ENCODE measurements at regions not wholly inside any gene's neighbourhood (a gene's known extent, or its start where the extent isn't known, plus 50 kb on each side); places are given as distances from the start of the nearest gene placed in this dataset.

DNA sequence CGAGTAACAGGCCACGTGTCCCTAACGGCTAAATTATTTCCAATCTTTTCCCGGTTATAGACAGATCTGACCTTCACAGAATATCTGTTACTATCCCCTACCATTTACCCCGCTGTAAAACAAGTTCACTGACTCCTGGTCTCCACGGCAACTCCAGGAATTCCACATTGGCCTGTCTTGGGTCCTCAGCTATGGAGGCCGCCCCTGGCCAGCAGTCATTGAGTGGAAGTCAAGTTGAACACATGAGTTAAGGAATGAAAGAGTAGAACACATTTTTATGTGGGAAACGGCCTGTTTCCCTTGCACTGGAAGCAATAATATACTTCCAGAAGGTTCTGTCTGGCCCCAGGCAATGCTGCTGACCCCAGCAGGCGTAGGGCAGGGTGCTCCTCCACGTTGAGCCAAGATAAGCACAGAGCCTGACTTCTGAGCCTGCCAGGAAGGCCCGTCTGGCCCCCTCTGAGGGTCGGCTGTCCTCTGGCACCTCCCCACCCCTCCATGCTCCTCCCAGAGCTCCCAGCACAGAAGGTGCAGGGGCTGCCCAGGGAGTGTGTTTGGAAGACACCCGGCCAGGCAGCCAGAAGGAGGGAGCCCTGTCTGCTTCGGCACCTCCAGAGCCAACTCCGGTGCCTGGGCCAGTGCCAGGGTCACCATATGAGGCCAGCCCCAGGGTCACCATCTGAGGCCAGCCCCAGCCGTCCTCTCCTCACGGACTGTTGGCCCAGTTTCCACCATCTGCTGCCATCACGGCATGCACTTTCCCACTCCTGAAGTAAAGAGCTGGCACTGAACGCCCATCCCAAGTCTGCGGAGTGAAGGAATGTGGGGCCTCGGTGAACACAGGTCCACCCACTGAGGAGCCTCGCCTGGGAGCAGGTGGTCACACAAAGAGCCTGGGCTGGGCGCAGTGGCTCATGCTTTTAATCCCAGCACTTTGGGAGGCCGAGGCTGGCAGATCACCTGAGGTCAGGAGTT, 813.2 kb downstream of the BRD1 start:
- H3K4me2 ChIP-seq (ENCODE audit: low read depth, low read length, poor library complexity, severe bottlenecking) = no peak overlapping the region
- no peaks in the 10 kb centered on the region for H3K9me2 ChIP-seq (replicated peaks; ENCODE audit: low read depth, low read length)
- TF ChIP-seq, protein P1, sequence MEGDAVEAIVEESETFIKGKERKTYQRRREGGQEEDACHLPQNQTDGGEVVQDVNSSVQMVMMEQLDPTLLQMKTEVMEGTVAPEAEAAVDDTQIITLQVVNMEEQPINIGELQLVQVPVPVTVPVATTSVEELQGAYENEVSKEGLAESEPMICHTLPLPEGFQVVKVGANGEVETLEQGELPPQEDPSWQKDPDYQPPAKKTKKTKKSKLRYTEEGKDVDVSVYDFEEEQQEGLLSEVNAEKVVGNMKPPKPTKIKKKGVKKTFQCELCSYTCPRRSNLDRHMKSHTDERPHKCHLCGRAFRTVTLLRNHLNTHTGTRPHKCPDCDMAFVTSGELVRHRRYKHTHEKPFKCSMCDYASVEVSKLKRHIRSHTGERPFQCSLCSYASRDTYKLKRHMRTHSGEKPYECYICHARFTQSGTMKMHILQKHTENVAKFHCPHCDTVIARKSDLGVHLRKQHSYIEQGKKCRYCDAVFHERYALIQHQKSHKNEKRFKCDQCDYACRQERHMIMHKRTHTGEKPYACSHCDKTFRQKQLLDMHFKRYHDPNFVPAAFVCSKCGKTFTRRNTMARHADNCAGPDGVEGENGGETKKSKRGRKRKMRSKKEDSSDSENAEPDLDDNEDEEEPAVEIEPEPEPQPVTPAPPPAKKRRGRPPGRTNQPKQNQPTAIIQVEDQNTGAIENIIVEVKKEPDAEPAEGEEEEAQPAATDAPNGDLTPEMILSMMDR (conservative IDR thresholded peaks at IDR 0.05; ENCODE audit: low read length) = no peak
- no peak for TF ChIP-seq EZH2phosphoT487 (IDR thresholded peaks at IDR 0.05; ENCODE audit: borderline replicate concordance)
- H3K9me3 ChIP-seq (ENCODE audit: insufficient read depth, low read depth, low read length) = peaks cover 5% of the 10 kb centered on the region; the same call in 1 of the 2 replicates
- H3K4me3 ChIP-seq (ENCODE audit: low read length, poor library complexity, severe bottlenecking) = no peak overlapping the region
- H2AFZ ChIP-seq (ENCODE audit: low read length) = no peak overlapping the region
- H3K4me1 ChIP-seq (ENCODE audit: insufficient read depth, low read length, poor library complexity, severe bottlenecking) = no peaks in the 10 kb centered on the region
- no peaks in the 10 kb centered on the region for H3F3A ChIP-seq (ENCODE audit: low read depth)
- no peak overlapping the region for H3K9ac ChIP-seq (ENCODE audit: low read depth, low read length, poor library complexity, severe bottlenecking)
- H3K27me3 ChIP-seq (ENCODE audit: insufficient read depth, low read length, poor library complexity, severe bottlenecking) = no peaks in the 10 kb centered on the region
- H4K20me1 ChIP-seq (ENCODE audit: insufficient read depth, low read length, poor library complexity, severe bottlenecking) = no peaks in the 10 kb centered on the region
- H3K36me3 ChIP-seq (ENCODE audit: insufficient read depth, low read length) = no peaks in the 10 kb centered on the region
- no peaks in the 10 kb centered on the region for H3K79me2 ChIP-seq (ENCODE audit: insufficient read depth, low read length)

DNA sequence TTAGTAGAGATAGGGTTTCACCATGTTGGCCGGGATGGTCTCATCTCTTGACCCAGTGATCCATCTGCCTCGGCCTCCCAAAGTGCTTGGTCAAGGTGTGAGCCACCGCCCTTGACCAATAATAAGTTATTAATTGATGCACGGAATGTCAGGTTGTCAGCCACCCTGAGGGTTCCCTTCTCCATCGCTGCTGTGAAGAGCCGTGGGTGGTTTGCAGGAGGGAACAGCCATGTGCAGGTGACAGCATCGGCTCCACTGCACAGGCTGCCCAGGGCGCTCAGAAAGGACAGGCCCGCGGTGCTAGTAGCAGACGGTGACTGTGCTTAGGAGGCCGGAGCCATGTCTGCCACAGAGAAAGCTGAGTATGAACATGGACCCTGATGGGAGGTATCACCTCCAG, 814.0 kb downstream of the BRD1 start:
- H3K4me1 ChIP-seq (ENCODE audit: insufficient read depth, low read length, poor library complexity, severe bottlenecking) = no peaks in the 10 kb centered on the region
- H3K36me3 ChIP-seq (ENCODE audit: insufficient read depth, low read length) = no peaks in the 10 kb centered on the region
- no peaks in the 10 kb centered on the region for H3K9me2 ChIP-seq (replicated peaks; ENCODE audit: low read depth, low read length)
- H4K20me1 ChIP-seq (ENCODE audit: insufficient read depth, low read length, poor library complexity, severe bottlenecking) = no peaks in the 10 kb centered on the region
- H2AFZ ChIP-seq (ENCODE audit: low read length) = no peak overlapping the region
- no peak overlapping the region for H3K4me3 ChIP-seq (ENCODE audit: low read length, poor library complexity, severe bottlenecking)
- H3K4me2 ChIP-seq (ENCODE audit: low read depth, low read length, poor library complexity, severe bottlenecking) = no peak overlapping the region
- no peaks in the 10 kb centered on the region for H3F3A ChIP-seq (ENCODE audit: low read depth)
- TF ChIP-seq EZH2phosphoT487 (IDR thresholded peaks at IDR 0.05; ENCODE audit: borderline replicate concordance) = no peak
- TF ChIP-seq, protein P1 (conservative IDR thresholded peaks at IDR 0.05; ENCODE audit: low read length) = no peak
- H3K79me2 ChIP-seq (ENCODE audit: insufficient read depth, low read length) = no peaks in the 10 kb centered on the region
- H3K9ac ChIP-seq (ENCODE audit: low read depth, low read length, poor library complexity, severe bottlenecking) = no peak overlapping the region
- H3K27me3 ChIP-seq (ENCODE audit: insufficient read depth, low read length, poor library complexity, severe bottlenecking) = no peaks in the 10 kb centered on the region
- H3K9me3 ChIP-seq (ENCODE audit: insufficient read depth, low read depth, low read length) = no peaks in the 10 kb centered on the region; the same call in 1 of the 2 replicates

DNA sequence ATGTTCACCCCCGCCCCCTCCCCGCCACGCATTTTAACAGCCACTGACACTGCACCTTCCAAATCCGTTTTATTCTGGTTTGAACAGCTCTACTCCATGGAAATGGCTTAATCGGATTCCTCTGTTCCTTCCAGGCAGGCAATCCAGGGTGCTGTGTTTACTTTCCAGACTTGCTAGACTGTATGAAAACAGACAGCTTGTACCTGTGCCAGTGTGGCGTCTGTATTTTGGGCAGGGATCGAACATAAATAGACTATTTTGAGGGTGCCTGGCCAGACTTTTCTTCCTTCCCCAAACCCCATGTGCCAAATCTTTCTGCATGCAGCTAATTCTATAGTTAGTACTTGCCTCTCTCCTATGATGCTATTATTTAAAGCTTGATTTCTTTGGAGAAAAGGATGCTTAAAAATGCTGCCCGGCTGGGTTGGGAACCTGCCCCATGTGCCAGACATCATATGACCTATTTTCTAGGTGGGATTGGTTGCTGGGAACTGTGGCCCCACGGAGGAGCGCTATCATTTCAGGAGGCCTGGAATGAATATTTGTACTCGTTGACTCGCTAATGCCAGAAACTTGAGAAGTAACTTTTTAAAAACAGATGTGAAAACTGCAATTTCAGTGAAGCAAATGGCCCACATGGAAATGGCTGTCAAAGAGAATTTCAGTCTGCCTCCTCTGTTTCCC, 814.8 kb downstream of the BRD1 start:
- Histone ChIP-seq H3K36me3 (ENCODE audit: insufficient read depth, low read length) (no peaks in the 10 kb centered on the region), H3K9me2 (replicated peaks; ENCODE audit: low read depth, low read length) (no peaks in the 10 kb centered on the region), H2AFZ (ENCODE audit: low read length) (no peak overlapping the region), H3K4me2 (ENCODE audit: low read depth, low read length, poor library complexity, severe bottlenecking) (no peak overlapping the region), H4K20me1 (ENCODE audit: insufficient read depth, low read length, poor library complexity, severe bottlenecking) (no peaks in the 10 kb centered on the region), H3K9ac (ENCODE audit: low read depth, low read length, poor library complexity, severe bottlenecking) (no peak overlapping the region), H3K4me1 (ENCODE audit: insufficient read depth, low read length, poor library complexity, severe bottlenecking) (no peaks in the 10 kb centered on the region), H3K9me3 (ENCODE audit: insufficient read depth, low read depth, low read length) (no peaks in the 10 kb centered on the region; the same call in 1 of the 2 replicates), H3K27me3 (ENCODE audit: insufficient read depth, low read length, poor library complexity, severe bottlenecking) (no peaks in the 10 kb centered on the region), H3F3A (ENCODE audit: low read depth) (no peaks in the 10 kb centered on the region), H3K79me2 (ENCODE audit: insufficient read depth, low read length) (no peaks in the 10 kb centered on the region), H3K4me3 (ENCODE audit: low read length, poor library complexity, severe bottlenecking) (no peak overlapping the region)
- TF ChIP-seq, protein P1 (conservative IDR thresholded peaks at IDR 0.05; ENCODE audit: low read length) = no peak
- TF ChIP-seq EZH2phosphoT487 (IDR thresholded peaks at IDR 0.05; ENCODE audit: borderline replicate concordance) = no peak
